Peyer's patch (tissue), 4 donors: ENCODE measurements at regions not wholly inside any gene's neighbourhood (a gene's known extent, or its start where the extent isn't known, plus 50 kb on each side); places are given as distances from the start of the nearest gene placed in this dataset.

Source experiments
- DNase-seq, 3 donors: peaks; one replicate each; pipeline ENCODE4 v3.0.0-alpha.2; 2017 to 2019
- H3K27ac ChIP-seq, 4 donors: fragments of 200-600 bp; sonication (generic); one replicate each; pipeline ENCODE4 v1.5.1; 2016 to 2019
- H3K27me3 ChIP-seq, 2 donors: fragments of 200-600 bp; sonication (generic); one replicate each; pipeline ENCODE4 v1.5.1; 2019
- H3K36me3 ChIP-seq, 3 donors: fragments of 200-600 bp; sonication (generic); one replicate each; pipeline ENCODE4 v1.5.1; 2016 to 2019
- H3K4me1 ChIP-seq, 4 donors: fragments of 200-600 bp; sonication (generic); one replicate each; pipeline ENCODE4 v1.5.1; 2016 to 2019
- H3K4me3 ChIP-seq, 4 donors: fragments of 200-600 bp; sonication (generic); 1 replicate in 3 of 4; 2 replicates in 1 of 4; pipeline ENCODE4 v1.5.1; 2016 to 2019; ENCODE audit warnings: mild to moderate bottlenecking in 1 of 4
- H3K9me3 ChIP-seq, 4 donors: fragments of 200-600 bp; sonication (generic); one replicate each; pipeline ENCODE4 v1.5.1; 2016 to 2019; ENCODE audit warnings: mild to moderate bottlenecking in 1 of 4
- CTCF ChIP-seq, 6 experiments: fragments of 450-650 bp in 4 of 6; fragments of 200-600 bp in 2 of 6; sonication (generic) in 1 of 6; IDR thresholded peaks; one replicate each; pipeline ENCODE4 v1.5.1; 2017 to 2019; ENCODE audit warnings: antibody characterized with exemption in 6 of 6, mild to moderate bottlenecking in 3 of 6, moderate library complexity in 1 of 6
- POLR2A ChIP-seq, 2 donors: fragments of 450-650 bp; IDR thresholded peaks; one replicate each; pipeline ENCODE4 v1.5.1; 2017; ENCODE audit warnings: antibody characterized with exemption in 2 of 2, mild to moderate bottlenecking in 2 of 2, moderate library complexity in 2 of 2

- no peak for TF ChIP-seq CTCF (IDR thresholded peaks at IDR 0.05)
- Histone ChIP-seq H3K4me3 (peak overlapping the region in 3 of 4 donors; percentile 11 to 47 (median 37)), H3K27me3 (no peaks in the 10 kb centered on the region), H3K36me3 (no peaks in the 10 kb centered on the region), H3K27ac (peak overlapping the region in 1 of 4 donors; percentile 18), H3K4me1 (no peaks in the 10 kb centered on the region), H3K9me3 (no peaks in the 10 kb centered on the region)
- DNase-seq: no peak
These were observed 367.3 kb downstream of the C12orf50 start for GRCh38 chr12:87661786-87662377.

- no peak for TF ChIP-seq CTCF (IDR thresholded peaks at IDR 0.05)
- TF ChIP-seq POLR2A (IDR thresholded peaks at IDR 0.05): no peak
- Histone ChIP-seq H3K27me3 (no peaks in the 10 kb centered on the region), H3K36me3 (no peaks in the 10 kb centered on the region), H3K27ac (no peak overlapping the region), H3K4me3 (peak overlapping the region in 1 of 4 donors; percentile 47), H3K9me3 (no peaks in the 10 kb centered on the region), H3K4me1 (no peaks in the 10 kb centered on the region)
- no peak for DNase-seq
These were observed 368.0 kb downstream of the C12orf50 start for GRCh38 chr12:87660987-87661774.

GRCh38 chr12:87660291-87660690, 368.9 kb downstream of the C12orf50 start:
- Histone ChIP-seq H3K4me3 (no peak overlapping the region), H3K9me3 (no peaks in the 10 kb centered on the region), H3K4me1 (no peaks in the 10 kb centered on the region), H3K27me3 (no peaks in the 10 kb centered on the region), H3K36me3 (no peaks in the 10 kb centered on the region), H3K27ac (no peak overlapping the region)
- no peak for DNase-seq
- TF ChIP-seq POLR2A (IDR thresholded peaks at IDR 0.05) (no peak), CTCF (IDR thresholded peaks at IDR 0.05) (no peak)

- H3K27me3 ChIP-seq: no peaks in the 10 kb centered on the region
- no peaks in the 10 kb centered on the region for H3K4me1 ChIP-seq
- no peak overlapping the region for H3K4me3 ChIP-seq
- H3K27ac ChIP-seq: no peak overlapping the region
- no peaks in the 10 kb centered on the region for H3K9me3 ChIP-seq
- H3K36me3 ChIP-seq: no peaks in the 10 kb centered on the region
- DNase-seq: no peak
- TF ChIP-seq CTCF (IDR thresholded peaks at IDR 0.05): no peak
- no peak for TF ChIP-seq POLR2A (IDR thresholded peaks at IDR 0.05)
These were observed 372.9 kb downstream of the C12orf50 start for GRCh38 chr12:87656311-87656710.

- no peak overlapping the region for H3K27ac ChIP-seq
- no peaks in the 10 kb centered on the region for H3K27me3 ChIP-seq
- H3K9me3 ChIP-seq: no peaks in the 10 kb centered on the region
- no peaks in the 10 kb centered on the region for H3K36me3 ChIP-seq
- DNase-seq: no peak
- TF ChIP-seq POLR2A (IDR thresholded peaks at IDR 0.05): no peak
- TF ChIP-seq CTCF (IDR thresholded peaks at IDR 0.05): no peak
- no peaks in the 10 kb centered on the region for H3K4me1 ChIP-seq
- H3K4me3 ChIP-seq: no peak overlapping the region
These were observed 377.4 kb downstream of the C12orf50 start for GRCh38 chr12:87651670-87652425.
